ENCODE measurements at regions not wholly inside any gene's neighbourhood (a gene's known extent, or its start where the extent isn't known, plus 50 kb on each side); places are given as distances from the start of the nearest gene placed in this dataset.
"Not testable (repeated sequence)": the region's sequence is repeated elsewhere in the genome, so short reads cannot be mapped to it uniquely, and the experiment has no call there.

- H4K20me1 ChIP-seq (ENCODE audit: low read depth, low read length), result no peaks in the 10 kb centered on the region
- no peaks in the 10 kb centered on the region for H3K36me3 ChIP-seq (ENCODE audit: low read length)
- no peak overlapping the region for H2AFZ ChIP-seq (ENCODE audit: low read depth, low read length, severe bottlenecking)
- TF ChIP-seq, protein P1, sequence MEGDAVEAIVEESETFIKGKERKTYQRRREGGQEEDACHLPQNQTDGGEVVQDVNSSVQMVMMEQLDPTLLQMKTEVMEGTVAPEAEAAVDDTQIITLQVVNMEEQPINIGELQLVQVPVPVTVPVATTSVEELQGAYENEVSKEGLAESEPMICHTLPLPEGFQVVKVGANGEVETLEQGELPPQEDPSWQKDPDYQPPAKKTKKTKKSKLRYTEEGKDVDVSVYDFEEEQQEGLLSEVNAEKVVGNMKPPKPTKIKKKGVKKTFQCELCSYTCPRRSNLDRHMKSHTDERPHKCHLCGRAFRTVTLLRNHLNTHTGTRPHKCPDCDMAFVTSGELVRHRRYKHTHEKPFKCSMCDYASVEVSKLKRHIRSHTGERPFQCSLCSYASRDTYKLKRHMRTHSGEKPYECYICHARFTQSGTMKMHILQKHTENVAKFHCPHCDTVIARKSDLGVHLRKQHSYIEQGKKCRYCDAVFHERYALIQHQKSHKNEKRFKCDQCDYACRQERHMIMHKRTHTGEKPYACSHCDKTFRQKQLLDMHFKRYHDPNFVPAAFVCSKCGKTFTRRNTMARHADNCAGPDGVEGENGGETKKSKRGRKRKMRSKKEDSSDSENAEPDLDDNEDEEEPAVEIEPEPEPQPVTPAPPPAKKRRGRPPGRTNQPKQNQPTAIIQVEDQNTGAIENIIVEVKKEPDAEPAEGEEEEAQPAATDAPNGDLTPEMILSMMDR (IDR thresholded peaks at IDR 0.05; ENCODE audit: insufficient read depth, low read length, poor library complexity, severe bottlenecking), result no peak
- TF ChIP-seq EZH2phosphoT487 (conservative IDR thresholded peaks at IDR 0.05; ENCODE audit: low read length), result no peak
- H3F3A ChIP-seq (ENCODE audit: insufficient read depth), result no peaks in the 10 kb centered on the region
- no peaks in the 10 kb centered on the region for H3K9me3 ChIP-seq (ENCODE audit: insufficient read depth, low read length)
- no peak overlapping the region for H3K27ac ChIP-seq (ENCODE audit: low read depth, low read length)
- H3K9ac ChIP-seq (ENCODE audit: low read length), result no peak overlapping the region
- no peak overlapping the region for H3K4me2 ChIP-seq (ENCODE audit: low read depth, low read length, poor library complexity, severe bottlenecking)
- H3K79me2 ChIP-seq (ENCODE audit: insufficient read depth, low read length), result no peaks in the 10 kb centered on the region
- no peaks in the 10 kb centered on the region for H3K9me2 ChIP-seq (replicated peaks; ENCODE audit: insufficient read depth, low read length)
- no peak overlapping the region for H3K4me3 ChIP-seq (ENCODE audit: insufficient read depth, low read length, poor library complexity, severe bottlenecking)
- H3K27me3 ChIP-seq (ENCODE audit: low read length), result no peaks in the 10 kb centered on the region
Observed at GRCh38 chr2:139674577-139674976, 894.4 kb upstream of the NXPH2 start.

DNA sequence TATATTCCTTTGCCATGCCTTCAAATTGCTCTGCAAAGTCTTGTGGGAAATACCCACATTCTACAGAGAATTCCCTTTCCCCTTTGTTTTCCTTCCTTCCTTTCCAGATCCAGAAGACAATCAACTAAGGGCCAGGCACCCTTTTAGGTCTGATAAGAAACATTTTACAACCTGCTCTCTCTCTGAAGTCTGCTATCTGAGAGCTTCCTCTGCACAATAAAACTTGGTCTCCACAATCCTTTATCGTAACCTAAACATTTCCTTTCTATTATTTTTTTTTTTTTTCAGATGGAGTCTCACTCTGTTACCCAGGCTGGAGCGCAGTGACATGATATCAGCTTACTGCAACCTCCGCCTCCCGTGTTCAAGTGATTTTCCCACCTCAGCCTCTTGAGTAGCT lies 893.3 kb upstream of the NXPH2 start:
- not testable (repeated sequence) for H3K9me3 ChIP-seq (ENCODE audit: insufficient read depth, low read length); H4K20me1 ChIP-seq (ENCODE audit: low read depth, low read length); H3K9me2 ChIP-seq (replicated peaks; ENCODE audit: insufficient read depth, low read length); H3K9ac ChIP-seq (ENCODE audit: low read length); H3K27me3 ChIP-seq (ENCODE audit: low read length); H3K79me2 ChIP-seq (ENCODE audit: insufficient read depth, low read length); H3F3A ChIP-seq (ENCODE audit: insufficient read depth); H3K4me2 ChIP-seq (ENCODE audit: low read depth, low read length, poor library complexity, severe bottlenecking); H3K27ac ChIP-seq (ENCODE audit: low read depth, low read length); H3K4me3 ChIP-seq (ENCODE audit: insufficient read depth, low read length, poor library complexity, severe bottlenecking); H3K36me3 ChIP-seq (ENCODE audit: low read length); H2AFZ ChIP-seq (ENCODE audit: low read depth, low read length, severe bottlenecking)

- H3K9ac ChIP-seq (ENCODE audit: low read length), result no peak overlapping the region
- no peaks in the 10 kb centered on the region for H3F3A ChIP-seq (ENCODE audit: insufficient read depth)
- no peak overlapping the region for H3K4me2 ChIP-seq (ENCODE audit: low read depth, low read length, poor library complexity, severe bottlenecking)
- no peak overlapping the region for H3K4me3 ChIP-seq (ENCODE audit: insufficient read depth, low read length, poor library complexity, severe bottlenecking)
- no peaks in the 10 kb centered on the region for H3K9me3 ChIP-seq (ENCODE audit: insufficient read depth, low read length)
- H2AFZ ChIP-seq (ENCODE audit: low read depth, low read length, severe bottlenecking), result no peak overlapping the region
- TF ChIP-seq EZH2phosphoT487 (conservative IDR thresholded peaks at IDR 0.05; ENCODE audit: low read length), result no peak
- TF ChIP-seq, protein P1 (IDR thresholded peaks at IDR 0.05; ENCODE audit: insufficient read depth, low read length, poor library complexity, severe bottlenecking), result no peak
- no peak overlapping the region for H3K27ac ChIP-seq (ENCODE audit: low read depth, low read length)
- H3K79me2 ChIP-seq (ENCODE audit: insufficient read depth, low read length), result no peaks in the 10 kb centered on the region
- no peaks in the 10 kb centered on the region for H4K20me1 ChIP-seq (ENCODE audit: low read depth, low read length)
- no peaks in the 10 kb centered on the region for H3K9me2 ChIP-seq (replicated peaks; ENCODE audit: insufficient read depth, low read length)
- H3K36me3 ChIP-seq (ENCODE audit: low read length), result no peaks in the 10 kb centered on the region
- H3K27me3 ChIP-seq (ENCODE audit: low read length), result no peaks in the 10 kb centered on the region
Observed at GRCh38 chr2:139669675-139670074, 889.5 kb upstream of the NXPH2 start.

DNA sequence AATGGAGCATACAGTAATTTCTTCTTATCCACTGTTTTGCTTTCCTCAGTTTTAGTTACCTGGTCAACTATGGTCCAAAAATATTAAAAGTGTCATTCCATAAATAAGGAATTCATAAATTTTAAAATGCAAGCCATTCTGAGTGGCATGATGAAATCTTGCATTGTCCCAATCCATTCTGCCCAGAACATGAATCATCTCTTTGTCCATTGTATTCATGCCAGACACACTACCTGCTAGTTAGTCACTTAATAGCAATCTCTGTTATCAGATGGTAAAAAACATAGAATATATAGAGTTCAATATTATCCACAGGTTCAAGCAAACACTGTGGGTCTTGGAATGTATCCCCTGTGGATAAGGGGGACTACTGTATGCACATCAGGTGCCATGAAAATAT lies 872.2 kb upstream of the NXPH2 start:
- Histone ChIP-seq H3K79me2 (ENCODE audit: insufficient read depth, low read length) (no peaks in the 10 kb centered on the region), H3K4me2 (ENCODE audit: low read depth, low read length, poor library complexity, severe bottlenecking) (no peak overlapping the region), H3K27me3 (ENCODE audit: low read length) (no peaks in the 10 kb centered on the region), H3K9ac (ENCODE audit: low read length) (no peak overlapping the region), H3K27ac (ENCODE audit: low read depth, low read length) (no peak overlapping the region), H3K9me2 (replicated peaks; ENCODE audit: insufficient read depth, low read length) (no peaks in the 10 kb centered on the region), H3K9me3 (ENCODE audit: insufficient read depth, low read length) (no peaks in the 10 kb centered on the region), H2AFZ (ENCODE audit: low read depth, low read length, severe bottlenecking) (no peak overlapping the region), H3K4me3 (ENCODE audit: insufficient read depth, low read length, poor library complexity, severe bottlenecking) (no peak overlapping the region), H3K36me3 (ENCODE audit: low read length) (no peaks in the 10 kb centered on the region), H4K20me1 (ENCODE audit: low read depth, low read length) (no peaks in the 10 kb centered on the region), H3F3A (ENCODE audit: insufficient read depth) (no peaks in the 10 kb centered on the region)
- TF ChIP-seq, protein P1 (IDR thresholded peaks at IDR 0.05; ENCODE audit: insufficient read depth, low read length, poor library complexity, severe bottlenecking), result no peak
- no peak for TF ChIP-seq EZH2phosphoT487 (conservative IDR thresholded peaks at IDR 0.05; ENCODE audit: low read length)
